ENCODE measurements at regions not wholly inside any gene's neighbourhood (a gene's known extent, or its start where the extent isn't known, plus 50 kb on each side); places are given as distances from the start of the nearest gene placed in this dataset.

- no peak for TF ChIP-seq TAF1 (IDR thresholded peaks at IDR 0.05; ENCODE audit: low read depth, low read length)
- TF ChIP-seq POLR2A (IDR thresholded peaks at IDR 0.05; ENCODE audit: low read depth, low read length), result no peak
- no peak for TF ChIP-seq POLR2AphosphoS5 (IDR thresholded peaks at IDR 0.05; ENCODE audit: low read depth, low read length)
- no peak for TF ChIP-seq POU2F2 (IDR thresholded peaks at IDR 0.05; ENCODE audit: low read depth, low read length)
- no peak for TF ChIP-seq SPI1 (IDR thresholded peaks at IDR 0.05; ENCODE audit: low read depth, low read length)
Observed at GRCh38 chr7:108697254-108697653, 127.6 kb downstream of the DNAJB9 start.

Data from GM12891 (cell line).